BE2C (cell line): ENCODE measurements at regions not wholly inside any gene's neighbourhood (a gene's known extent, or its start where the extent isn't known, plus 50 kb on each side); places are given as distances from the start of the nearest gene placed in this dataset.
A peak's percentile ranks its signal among the peaks of the same experiment; 100 is the strongest.

ENCODE experiments used
- DNase-seq: peaks from one replicate; pipeline ENCODE4 v3.0.0-alpha.2; 2020
- H3K27me3 ChIP-seq: fragments of 250-450 bp; sonication (Bioruptor Pico); 2 replicates; pipeline ENCODE4 v1.5.1; 2020; ENCODE audit warnings: mild to moderate bottlenecking
- H3K36me3 ChIP-seq: fragments of 250-450 bp; sonication (Bioruptor Pico); 2 replicates; pipeline ENCODE4 v1.5.1; 2020; ENCODE audit warnings: mild to moderate bottlenecking
- H3K4me1 ChIP-seq: fragments of 250-450 bp; sonication (Bioruptor Pico); 2 replicates; pipeline ENCODE4 v1.5.1; 2020
- H3K4me3 ChIP-seq: 2 replicates; pipeline ENCODE4 v1.5.1; 2011; ENCODE audit warnings: low read depth, low read length
- H3K9me3 ChIP-seq: fragments of 250-450 bp; sonication (Bioruptor Pico); 2 replicates; pipeline ENCODE4 v1.5.1; 2020
- TF ChIP-seq, protein P1 (sequence below): IDR thresholded peaks from 2 replicates; pipeline ENCODE4 v1.5.1; 2012; ENCODE audit warnings: mild to moderate bottlenecking, low read depth, low read length

DNA sequence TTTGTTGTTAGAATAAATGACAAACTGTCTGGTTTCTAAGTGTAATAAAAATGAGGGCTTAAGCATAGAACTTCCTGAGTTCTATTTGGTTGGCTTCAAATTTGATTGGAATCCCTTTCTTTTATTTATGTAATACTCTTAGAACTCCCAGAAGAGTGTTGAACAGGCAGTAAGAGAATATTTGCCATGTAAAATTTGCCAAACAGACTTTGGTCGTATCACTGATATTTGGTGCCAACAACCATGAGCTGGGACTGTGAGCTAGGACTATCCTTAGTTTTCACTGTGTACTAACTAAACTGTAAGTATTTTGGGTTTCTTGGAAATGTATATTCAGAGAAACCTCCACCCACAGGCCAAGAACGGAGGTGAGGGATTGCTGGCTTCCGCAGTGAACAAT lies 971.2 kb upstream of the SOX9 start:
- Histone ChIP-seq H3K9me3 (no peaks in the 10 kb centered on the region), H3K4me1 (peaks cover 2% of the 10 kb centered on the region; the same call in 1 of the 2 replicates), H3K27me3 (no peaks in the 10 kb centered on the region), H3K36me3 (no peaks in the 10 kb centered on the region), H3K4me3 (no peak overlapping the region)
- no peak for DNase-seq
- TF ChIP-seq, protein P1, sequence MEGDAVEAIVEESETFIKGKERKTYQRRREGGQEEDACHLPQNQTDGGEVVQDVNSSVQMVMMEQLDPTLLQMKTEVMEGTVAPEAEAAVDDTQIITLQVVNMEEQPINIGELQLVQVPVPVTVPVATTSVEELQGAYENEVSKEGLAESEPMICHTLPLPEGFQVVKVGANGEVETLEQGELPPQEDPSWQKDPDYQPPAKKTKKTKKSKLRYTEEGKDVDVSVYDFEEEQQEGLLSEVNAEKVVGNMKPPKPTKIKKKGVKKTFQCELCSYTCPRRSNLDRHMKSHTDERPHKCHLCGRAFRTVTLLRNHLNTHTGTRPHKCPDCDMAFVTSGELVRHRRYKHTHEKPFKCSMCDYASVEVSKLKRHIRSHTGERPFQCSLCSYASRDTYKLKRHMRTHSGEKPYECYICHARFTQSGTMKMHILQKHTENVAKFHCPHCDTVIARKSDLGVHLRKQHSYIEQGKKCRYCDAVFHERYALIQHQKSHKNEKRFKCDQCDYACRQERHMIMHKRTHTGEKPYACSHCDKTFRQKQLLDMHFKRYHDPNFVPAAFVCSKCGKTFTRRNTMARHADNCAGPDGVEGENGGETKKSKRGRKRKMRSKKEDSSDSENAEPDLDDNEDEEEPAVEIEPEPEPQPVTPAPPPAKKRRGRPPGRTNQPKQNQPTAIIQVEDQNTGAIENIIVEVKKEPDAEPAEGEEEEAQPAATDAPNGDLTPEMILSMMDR = no peak

DNA sequence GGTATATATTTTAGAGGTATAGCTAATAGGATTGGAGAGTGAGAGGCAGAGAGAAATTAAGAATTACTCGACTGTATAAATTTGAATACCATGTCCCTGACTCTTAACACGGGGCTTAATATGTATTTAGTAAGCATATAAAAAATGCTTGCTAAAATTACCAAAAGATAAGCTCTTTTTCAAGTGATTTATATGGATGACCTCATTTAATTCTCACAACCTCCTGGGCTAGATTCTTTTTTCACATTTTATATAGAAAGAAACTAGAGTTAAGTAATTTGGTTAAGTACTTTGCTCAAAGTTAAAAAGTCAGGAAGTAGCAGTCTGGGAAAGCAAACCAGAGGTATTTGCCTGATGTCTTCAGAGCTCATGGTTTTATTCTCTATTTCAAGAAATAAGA lies 963.5 kb upstream of the SOX9 start:
- Histone ChIP-seq H3K36me3 (no peaks in the 10 kb centered on the region), H3K4me3 (no peak overlapping the region), H3K27me3 (no peaks in the 10 kb centered on the region), H3K4me1 (peaks cover 2% of the 10 kb centered on the region), H3K9me3 (no peaks in the 10 kb centered on the region)
- DNase-seq = no peak
- TF ChIP-seq, protein P1 = no peak

DNA sequence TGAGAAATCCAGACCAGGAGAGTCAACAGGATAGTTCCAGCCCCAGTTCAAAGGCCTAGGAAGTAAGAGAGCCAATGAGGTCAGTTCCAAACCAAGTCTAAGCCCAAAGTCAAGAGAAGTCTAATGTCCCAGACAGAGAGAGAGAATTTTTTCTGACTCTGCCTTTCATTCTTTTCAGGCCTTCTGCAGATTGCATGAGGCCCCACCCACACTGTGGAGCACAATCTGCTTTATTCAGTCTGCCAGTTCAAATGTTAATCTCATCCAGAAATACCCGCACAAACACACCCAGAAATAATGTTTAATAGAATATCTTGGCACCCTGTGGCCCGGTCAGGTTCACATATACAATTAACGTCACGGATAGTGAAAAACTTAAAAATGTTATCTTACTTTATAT lies 962.4 kb upstream of the SOX9 start:
- no peak overlapping the region for H3K4me3 ChIP-seq
- no peak for DNase-seq

DNA sequence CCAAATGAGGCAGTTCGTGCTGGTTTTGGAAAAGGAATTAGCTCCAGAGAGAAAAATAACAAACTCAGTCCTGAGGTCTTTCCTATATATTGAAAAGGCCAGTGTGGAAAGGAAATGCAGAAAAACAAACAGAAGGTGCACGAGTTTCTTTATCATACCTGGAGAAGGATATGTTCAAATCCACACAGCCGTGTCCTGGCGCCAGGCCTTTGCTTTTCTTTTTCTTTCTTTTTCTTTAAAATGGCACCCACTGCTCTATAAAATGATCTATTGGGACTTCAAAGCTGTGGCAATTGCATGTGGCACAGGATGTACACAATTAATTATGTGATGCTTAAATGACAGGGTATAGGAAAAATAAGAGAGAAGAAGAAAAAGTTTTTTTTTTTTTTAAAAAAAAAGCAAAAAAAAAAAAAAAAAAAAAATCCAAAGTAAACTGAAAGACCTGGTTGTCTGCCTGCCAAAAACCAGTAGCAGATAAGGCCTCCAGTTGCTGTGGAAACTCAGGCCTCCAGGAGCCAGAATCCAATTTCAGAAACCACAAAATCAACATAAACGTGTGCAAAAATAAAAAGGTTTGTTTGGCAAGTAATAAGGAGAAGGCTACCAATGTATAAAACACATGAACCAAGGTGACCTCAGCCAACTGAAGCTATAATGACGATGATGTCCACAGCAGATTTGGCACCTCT lies 957.6 kb upstream of the SOX9 start:
- DNase-seq = peak; percentile 25
- Histone ChIP-seq H3K27me3 (no peaks in the 10 kb centered on the region), H3K4me3 (no peak overlapping the region), H3K4me1 (peaks cover 22% of the 10 kb centered on the region), H3K9me3 (no peaks in the 10 kb centered on the region), H3K36me3 (no peaks in the 10 kb centered on the region)
- TF ChIP-seq, protein P1 = no peak

More for the DNA sequence above, 962.4 kb upstream of the SOX9 start:
- no peaks in the 10 kb centered on the region for H3K27me3 ChIP-seq
- peaks cover 2% of the 10 kb centered on the region for H3K4me1 ChIP-seq
- TF ChIP-seq, protein P1 = no peak
- H3K9me3 ChIP-seq = no peaks in the 10 kb centered on the region
- H3K36me3 ChIP-seq = no peaks in the 10 kb centered on the region

DNA sequence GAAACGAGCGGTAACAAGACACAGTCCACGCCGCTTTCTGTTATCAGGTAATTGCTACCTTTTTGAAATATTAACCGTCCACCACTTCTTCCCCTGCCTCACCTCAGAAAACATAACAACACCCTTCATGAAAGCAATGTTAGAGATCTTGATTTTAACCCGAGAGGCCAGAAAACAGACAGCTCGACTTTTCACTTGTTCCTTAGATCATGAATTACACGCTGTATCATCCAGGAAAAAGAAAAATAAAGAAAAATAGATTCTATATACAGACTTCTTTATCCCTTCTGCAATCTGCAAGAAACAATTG lies 957.1 kb upstream of the SOX9 start:
- TF ChIP-seq, protein P1 = no peak
- H3K4me1 ChIP-seq = peaks cover 27% of the 10 kb centered on the region
- H3K27me3 ChIP-seq = no peaks in the 10 kb centered on the region
- no peak for DNase-seq
- H3K4me3 ChIP-seq = no peak overlapping the region
- no peaks in the 10 kb centered on the region for H3K36me3 ChIP-seq
- no peaks in the 10 kb centered on the region for H3K9me3 ChIP-seq

DNA sequence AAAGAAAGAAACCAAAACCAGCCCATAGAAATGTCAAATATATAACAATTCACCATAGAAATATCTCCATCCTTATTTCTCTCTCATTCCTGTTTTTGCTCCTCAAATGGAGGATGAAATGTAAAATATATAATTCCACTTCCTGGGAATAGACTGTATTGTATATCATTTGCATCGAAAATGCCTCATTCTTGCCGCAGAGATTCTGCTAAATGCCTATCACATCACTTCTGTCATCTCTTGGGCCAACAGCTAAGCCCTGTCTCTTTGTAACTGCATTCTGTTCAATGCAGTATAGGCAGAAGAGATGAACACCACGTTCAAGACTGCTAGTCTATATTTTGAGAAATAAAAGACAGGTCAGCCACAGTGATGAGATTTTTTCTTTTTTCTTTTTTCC lies 956.3 kb upstream of the SOX9 start:
- no peak for DNase-seq
- no peaks in the 10 kb centered on the region for H3K9me3 ChIP-seq
- TF ChIP-seq, protein P1 = no peak
- no peaks in the 10 kb centered on the region for H3K36me3 ChIP-seq
- no peak overlapping the region for H3K4me3 ChIP-seq
- peaks cover 33% of the 10 kb centered on the region for H3K4me1 ChIP-seq
- no peaks in the 10 kb centered on the region for H3K27me3 ChIP-seq
